GM20000 (cell line): ENCODE measurements at regions not wholly inside any gene's neighbourhood (a gene's known extent, or its start where the extent isn't known, plus 50 kb on each side); places are given as distances from the start of the nearest gene placed in this dataset.
"Not testable (repeated sequence)": the region's sequence is repeated elsewhere in the genome, so short reads cannot be mapped to it uniquely, and the experiment has no call there.

Experiments used
- DNase-seq: peaks from one replicate; pipeline ENCODE4 v3.0.0; 2012; ENCODE audit warnings: low spot score
- CTCF ChIP-seq: IDR thresholded peaks from 2 replicates; pipeline ENCODE4 v1.5.1; 2012; ENCODE audit warnings: mild to moderate bottlenecking, control low read depth; ENCODE audit errors: extremely low read depth, missing control alignments

GRCh38 chr2:16184341-16184890, 244.1 kb downstream of the MYCN start:
- no peak for DNase-seq
- no peak for TF ChIP-seq CTCF

GRCh38 chr2:16183345-16183744, 243.0 kb downstream of the MYCN start:
- no peak for TF ChIP-seq CTCF
- DNase-seq: no peak

- no peak for DNase-seq
- TF ChIP-seq CTCF: no peak
These were observed 242.5 kb downstream of the MYCN start for GRCh38 chr2:16182841-16183240.

- not testable (repeated sequence) for DNase-seq
These were observed 242.0 kb downstream of the MYCN start for GRCh38 chr2:16182311-16182815.

- no peak for TF ChIP-seq CTCF
- DNase-seq: no peak
These were observed 241.4 kb downstream of the MYCN start for GRCh38 chr2:16181741-16182090.

- TF ChIP-seq CTCF: no peak
These were observed 240.9 kb downstream of the MYCN start for GRCh38 chr2:16181062-16181740.

GRCh38 chr2:16180631-16181030, 240.3 kb downstream of the MYCN start:
- TF ChIP-seq CTCF: no peak
- DNase-seq: no peak

More at GRCh38 chr2:16181062-16181740, 240.9 kb downstream of the MYCN start:
- no peak for DNase-seq

- TF ChIP-seq CTCF: no peak
- no peak for DNase-seq
These were observed 239.5 kb downstream of the MYCN start for GRCh38 chr2:16179701-16180416.
